ES-I3 (cell line): ENCODE measurements at regions not wholly inside any gene's neighbourhood (a gene's known extent, or its start where the extent isn't known, plus 50 kb on each side); places are given as distances from the start of the nearest gene placed in this dataset.
"Not testable (repeated sequence)": the region's sequence is repeated elsewhere in the genome, so short reads cannot be mapped to it uniquely, and the experiment has no call there.

Source experiments
- H3K36me3 ChIP-seq: 2 replicates; pipeline ENCODE4 v1.6.1; 2013; ENCODE audit warnings: mild to moderate bottlenecking, low read length, control low read depth, moderate library complexity; ENCODE audit not compliant: insufficient read depth
- H3K4me1 ChIP-seq: 2 replicates; pipeline ENCODE4 v1.6.1; 2013; ENCODE audit warnings: mild to moderate bottlenecking, control low read depth, low read length; ENCODE audit not compliant: insufficient read depth
- H3K9ac ChIP-seq: 2 replicates; pipeline ENCODE4 v1.6.1; 2013; ENCODE audit warnings: low read depth, mild to moderate bottlenecking, low read length, moderate library complexity
- H3K9me3 ChIP-seq: 2 replicates; pipeline ENCODE4 v1.6.1; 2013; ENCODE audit warnings: mild to moderate bottlenecking, low read length, moderate library complexity; ENCODE audit not compliant: control insufficient read depth, insufficient read depth

- no peak overlapping the region for H3K9ac ChIP-seq
Measured at GRCh38 chr14:104230946-104231345, 92.6 kb downstream of the KIF26A start.

GRCh38 chr14:104232070-104232484, 93.7 kb downstream of the KIF26A start:
- H3K36me3 ChIP-seq: no peaks in the 10 kb centered on the region
- no peak overlapping the region for H3K9ac ChIP-seq
- H3K9me3 ChIP-seq: peaks cover 12% of the 10 kb centered on the region; the same call in 1 of the 2 replicates
- H3K4me1 ChIP-seq: no peaks in the 10 kb centered on the region

More at GRCh38 chr14:104230946-104231345, 92.6 kb downstream of the KIF26A start:
- Histone ChIP-seq H3K4me1 (no peaks in the 10 kb centered on the region), H3K36me3 (no peaks in the 10 kb centered on the region), H3K9me3 (peaks cover 7% of the 10 kb centered on the region; the same call in 1 of the 2 replicates)

DNA sequence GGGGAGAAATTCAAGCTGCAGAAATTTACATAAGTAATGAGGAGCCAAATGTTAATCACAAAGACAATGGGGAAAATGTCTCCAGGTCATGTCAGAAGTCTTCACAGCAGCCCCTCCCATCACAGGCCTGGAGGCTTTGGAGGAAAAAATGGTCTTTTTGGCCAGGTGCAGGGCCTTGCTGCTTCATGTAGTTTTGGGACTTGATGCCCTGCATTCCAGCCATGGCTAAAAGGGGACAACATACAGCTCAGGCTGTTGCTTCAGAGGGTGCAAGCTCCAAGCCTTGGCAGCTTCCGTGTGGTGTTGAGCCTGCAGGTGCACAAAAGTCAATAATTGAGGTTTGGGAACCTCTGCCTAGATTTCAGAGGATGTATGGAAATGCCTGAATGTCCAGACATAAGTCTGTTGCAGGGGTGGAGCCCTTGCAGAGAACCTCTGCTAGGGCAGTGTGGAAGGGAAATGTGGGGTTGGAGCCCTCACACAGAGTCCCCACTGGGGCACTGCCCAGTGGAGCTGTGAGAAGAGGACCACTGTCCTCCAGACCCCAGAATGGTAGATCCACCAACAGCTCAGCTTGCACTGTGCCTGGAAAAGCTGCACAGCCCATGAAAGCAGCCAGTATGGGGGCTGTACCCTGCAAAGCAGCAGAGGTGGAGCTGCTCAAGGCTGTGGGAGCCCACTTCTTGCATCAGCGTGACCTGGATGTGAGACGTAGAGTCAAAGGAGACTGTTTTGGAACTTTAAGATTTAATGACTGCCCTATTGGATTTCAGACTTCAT, 95.8 kb downstream of the KIF26A start:
- H3K9me3 ChIP-seq: not testable (repeated sequence)

GRCh38 chr14:104235686-104236085, 97.3 kb downstream of the KIF26A start:
- Histone ChIP-seq H3K4me1 (no peaks in the 10 kb centered on the region), H3K9me3 (0 out of 2 replicates have a peak, but pooled peaks cover 5% of the 10 kb centered on the region), H3K9ac (no peak overlapping the region), H3K36me3 (no peaks in the 10 kb centered on the region)

More for the DNA sequence above, 95.8 kb downstream of the KIF26A start:
- H3K4me1 ChIP-seq, H3K9ac ChIP-seq, H3K36me3 ChIP-seq: not testable (repeated sequence)

DNA sequence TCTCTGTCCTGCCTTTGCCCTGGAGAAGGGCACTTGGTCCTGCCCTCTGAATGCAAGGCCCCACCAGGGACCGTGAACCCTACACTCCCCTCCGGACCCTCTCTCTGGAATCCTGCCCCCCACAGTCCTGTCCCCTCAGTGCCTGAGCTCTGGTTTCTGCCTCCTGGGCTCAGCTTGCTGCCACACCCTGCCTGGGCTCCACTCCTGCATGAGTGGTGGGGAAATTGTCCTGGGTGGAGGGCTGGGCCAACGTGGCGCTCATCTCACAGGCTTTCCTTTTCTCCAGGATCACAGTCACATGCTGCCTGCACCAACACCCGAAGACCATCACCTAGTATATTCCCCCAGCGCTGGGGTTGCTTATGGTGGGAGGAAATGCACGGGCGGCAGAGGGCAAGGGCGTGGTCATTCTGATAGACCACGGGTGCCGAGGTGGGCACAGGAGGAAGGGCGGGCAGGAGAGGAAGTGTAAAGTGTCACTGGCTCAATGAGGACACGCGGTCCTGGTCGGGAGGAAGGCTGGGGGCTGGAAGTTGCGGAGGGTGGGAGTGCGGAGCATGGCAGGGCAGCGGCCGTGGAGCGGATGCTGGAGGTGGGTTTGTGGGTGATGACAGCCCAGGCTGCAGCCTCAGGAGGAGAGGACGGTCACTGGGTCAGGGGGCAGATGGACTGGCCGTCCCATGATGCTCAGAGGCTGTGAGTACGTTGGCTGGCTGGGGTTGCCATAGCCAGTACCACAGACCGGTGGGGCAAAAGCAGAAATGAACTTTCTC, 99.5 kb downstream of the KIF26A start:
- Histone ChIP-seq H3K9ac (no peak overlapping the region), H3K9me3 (0 out of 2 replicates have a peak, but pooled peaks cover 5% of the 10 kb centered on the region), H3K36me3 (no peaks in the 10 kb centered on the region), H3K4me1 (no peaks in the 10 kb centered on the region)

- Histone ChIP-seq H3K9me3 (0 out of 2 replicates have a peak, but pooled peaks cover 5% of the 10 kb centered on the region), H3K4me1 (no peaks in the 10 kb centered on the region), H3K36me3 (no peaks in the 10 kb centered on the region), H3K9ac (no peak overlapping the region)
Measured at GRCh38 chr14:104238424-104239184, 100.2 kb downstream of the KIF26A start.

DNA sequence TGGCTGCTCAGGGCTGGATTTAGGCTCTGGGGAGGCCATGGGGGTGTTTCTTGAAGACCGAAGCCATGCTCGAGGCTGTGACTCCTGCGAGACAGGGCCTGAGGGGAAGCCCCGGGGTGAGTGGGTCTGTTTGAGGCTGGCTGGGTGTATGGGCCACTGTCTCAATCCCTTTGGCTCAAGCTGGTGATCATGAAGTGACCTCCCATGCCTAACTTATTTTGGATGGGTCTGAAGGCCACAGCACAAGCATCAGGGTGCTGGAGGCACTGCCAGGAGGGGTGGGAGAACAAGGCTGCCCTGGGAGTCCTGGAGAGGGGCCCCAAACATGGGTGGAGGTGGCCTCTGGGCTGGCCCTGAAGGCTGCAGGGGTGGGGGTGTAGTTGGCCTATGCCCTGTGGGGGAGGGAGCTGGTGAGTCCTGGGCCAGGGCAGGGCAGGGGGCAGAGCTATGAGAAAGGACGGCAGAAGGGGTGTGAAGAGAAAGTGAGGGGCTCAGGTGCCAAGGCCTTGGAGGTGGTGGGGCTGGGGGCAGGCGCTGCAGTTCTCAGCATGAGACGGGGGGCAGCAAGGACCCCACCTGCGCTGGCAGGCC, 100.9 kb downstream of the KIF26A start:
- no peak overlapping the region for H3K9ac ChIP-seq
- H3K9me3 ChIP-seq: 0 out of 2 replicates have a peak, but pooled peaks cover 5% of the 10 kb centered on the region
- H3K36me3 ChIP-seq: no peaks in the 10 kb centered on the region
- H3K4me1 ChIP-seq: no peaks in the 10 kb centered on the region

DNA sequence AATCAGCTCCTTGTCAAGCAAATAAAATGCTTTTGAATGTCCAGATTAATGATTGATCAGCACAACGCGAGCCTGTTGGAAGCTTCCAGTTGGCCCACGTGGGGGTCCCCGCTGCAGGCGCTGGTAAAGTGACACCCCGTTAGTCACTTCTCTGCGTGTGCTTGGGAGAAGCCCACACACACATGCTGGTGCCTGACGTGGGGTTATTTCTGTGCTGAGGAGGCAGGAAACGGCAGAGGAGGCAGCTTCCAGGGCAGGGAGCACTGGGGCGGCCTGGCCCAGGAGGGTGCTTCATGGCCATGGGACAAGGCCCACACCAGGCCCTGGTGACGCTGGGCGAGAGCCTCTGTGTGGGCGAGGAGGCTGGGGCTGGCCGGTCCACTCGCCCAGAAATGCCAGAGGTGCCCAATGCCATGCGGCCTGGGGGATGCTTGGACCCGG, 101.5 kb downstream of the KIF26A start:
- 0 out of 2 replicates have a peak, but pooled peaks cover 5% of the 10 kb centered on the region for H3K9me3 ChIP-seq

GRCh38 chr14:104240434-104241157, 102.2 kb downstream of the KIF26A start:
- no peaks in the 10 kb centered on the region for H3K4me1 ChIP-seq
- H3K9me3 ChIP-seq: peaks cover 7% of the 10 kb centered on the region; the same call in 1 of the 2 replicates
- H3K36me3 ChIP-seq: no peaks in the 10 kb centered on the region
- H3K9ac ChIP-seq: no peak overlapping the region

More for the DNA sequence above, 101.5 kb downstream of the KIF26A start:
- Histone ChIP-seq H3K36me3 (no peaks in the 10 kb centered on the region), H3K4me1 (no peaks in the 10 kb centered on the region), H3K9ac (no peak overlapping the region)

DNA sequence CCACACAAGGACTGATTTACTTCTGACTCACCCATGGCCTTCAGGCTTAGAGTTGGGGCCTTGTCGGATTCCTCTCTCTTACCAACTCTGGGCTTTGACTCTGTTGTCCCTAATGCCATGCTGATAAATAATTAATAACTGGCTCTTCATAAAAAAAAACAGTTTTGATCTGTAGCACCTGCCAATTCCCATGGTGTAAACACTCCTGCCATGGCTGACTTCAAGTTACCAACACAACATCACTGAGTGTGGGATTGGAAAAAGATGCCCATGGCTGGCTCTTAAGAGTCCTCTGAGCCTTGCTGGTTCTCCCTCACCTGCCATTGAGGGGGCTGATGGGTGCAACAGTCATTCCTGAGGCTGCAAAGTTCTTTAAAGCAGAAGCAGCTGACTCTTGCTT, 104.8 kb downstream of the KIF26A start:
- Histone ChIP-seq H3K36me3 (no peaks in the 10 kb centered on the region), H3K9ac (no peak overlapping the region), H3K4me1 (no peaks in the 10 kb centered on the region), H3K9me3 (peaks cover 4% of the 10 kb centered on the region; the same call in 1 of the 2 replicates)

DNA sequence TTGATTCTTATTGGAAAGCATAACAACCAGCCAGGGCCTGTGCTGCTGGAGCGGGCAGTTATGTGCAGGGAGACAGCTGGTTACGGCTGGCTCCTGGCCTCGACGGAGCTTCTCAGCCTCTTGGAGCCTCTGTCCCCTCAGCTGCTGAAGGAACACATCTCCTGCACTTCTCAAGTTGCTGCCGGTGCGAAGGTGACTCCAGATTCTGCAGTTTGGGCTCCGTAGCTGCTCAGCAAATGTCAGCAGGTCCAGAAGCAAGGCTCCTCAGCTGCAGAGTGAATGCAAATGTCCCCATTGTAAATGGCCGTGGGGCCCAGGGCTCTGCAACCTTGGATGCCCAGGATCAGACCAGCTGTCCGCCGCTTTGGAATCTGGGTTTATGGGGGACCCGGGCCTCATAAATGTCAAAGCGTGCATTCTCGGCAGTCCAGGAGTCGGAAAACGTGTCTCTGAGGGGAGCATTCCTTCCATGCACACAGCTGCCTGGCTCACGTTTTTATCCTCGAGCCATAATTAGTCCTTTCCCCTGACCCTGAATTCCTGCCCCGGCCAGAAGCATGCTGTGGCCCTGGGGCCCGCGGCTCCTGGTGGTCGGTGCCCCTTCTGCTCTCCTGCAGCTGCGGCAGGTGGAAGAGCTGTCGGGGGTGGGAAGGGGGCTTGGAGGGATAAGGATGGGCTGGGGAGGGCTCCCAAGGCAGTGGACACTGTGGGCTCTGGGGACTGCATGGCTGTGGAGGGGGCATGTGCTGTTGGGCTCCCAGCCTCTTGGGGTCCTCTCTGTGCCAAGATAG, 106.0 kb downstream of the KIF26A start:
- H3K4me1 ChIP-seq: no peaks in the 10 kb centered on the region
- no peaks in the 10 kb centered on the region for H3K36me3 ChIP-seq
- H3K9ac ChIP-seq: no peak overlapping the region
- peaks cover 4% of the 10 kb centered on the region; the same call in 1 of the 2 replicates for H3K9me3 ChIP-seq

- Histone ChIP-seq H3K4me1 (no peaks in the 10 kb centered on the region), H3K36me3 (no peaks in the 10 kb centered on the region), H3K9me3 (peaks cover 4% of the 10 kb centered on the region; the same call in 1 of the 2 replicates), H3K9ac (no peak overlapping the region)
Measured at GRCh38 chr14:104245075-104245474, 106.7 kb downstream of the KIF26A start.

DNA sequence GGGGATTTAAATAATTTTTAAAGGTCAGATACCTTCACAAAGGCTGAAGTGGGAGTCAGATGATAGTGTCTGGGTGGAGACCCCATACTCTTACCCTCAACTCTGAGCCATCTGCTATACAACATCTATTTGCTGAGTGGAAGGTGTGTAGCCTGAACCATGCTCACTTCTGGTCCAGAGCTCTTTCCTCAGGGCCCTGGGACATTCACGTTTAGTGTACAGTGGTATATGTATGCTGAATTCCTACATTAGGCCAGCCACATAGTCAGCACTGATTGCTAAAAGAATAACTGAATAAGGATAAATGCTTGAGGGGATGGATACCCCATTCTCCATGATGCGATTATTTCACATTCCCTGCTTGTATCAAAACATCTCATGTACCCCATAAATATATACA, 107.3 kb downstream of the KIF26A start:
- Histone ChIP-seq H3K4me1 (no peaks in the 10 kb centered on the region), H3K36me3 (no peaks in the 10 kb centered on the region), H3K9ac (no peak overlapping the region), H3K9me3 (peaks cover 4% of the 10 kb centered on the region; the same call in 1 of the 2 replicates)
